ENCODE measurements at regions not wholly inside any gene's neighbourhood (a gene's known extent, or its start where the extent isn't known, plus 50 kb on each side); places are given as distances from the start of the nearest gene placed in this dataset.
"Not testable (repeated sequence)": the region's sequence is repeated elsewhere in the genome, so short reads cannot be mapped to it uniquely, and the experiment has no call there.

- H2AFZ ChIP-seq (ENCODE audit: low read length); CTCF ChIA-PET (ENCODE audit: low intra/inter-chr PET ratio, low total read pairs); in situ Hi-C loops (cut with HindIII; ENCODE audit: extremely low pct_ligation_motif_present, low pct_unique_long_range_greater_than_20kb); H4K20me1 ChIP-seq (ENCODE audit: insufficient read depth, low read length); BruUV-seq (replicated peaks); H3K9me3 ChIP-seq (ENCODE audit: low read length); H3K79me2 ChIP-seq (ENCODE audit: insufficient read depth, low read length); POLR2A ChIA-PET; H3K9ac ChIP-seq (ENCODE audit: insufficient read depth, low read depth, low read length); intact Hi-C loops (cut with micrococcal nuclease; ENCODE audit: unreplicated experiment); DNase-seq (ENCODE audit: low spot score); H3K4me2 ChIP-seq (ENCODE audit: low read depth, low read length); ATAC-seq; H3K27me3 ChIP-seq (ENCODE audit: control insufficient read depth in 1 of 2, insufficient read depth in 2 of 2, low read length in 2 of 2); FAIRE-seq; H3K4me3 ChIP-seq (replicated peaks in 1 of 3; ENCODE audit: insufficient read depth in 1 of 3, low read depth in 2 of 3, low read length in 3 of 3); H3K36me3 ChIP-seq (replicated peaks in 1 of 2; ENCODE audit: control insufficient read depth in 1 of 2, insufficient read depth in 2 of 2, low read length in 2 of 2); H3K27ac ChIP-seq (ENCODE audit: extremely low read length, insufficient read depth, low read length): not testable (repeated sequence)
- WGBS (ENCODE audit: low lambda C conversion rate), result 64% methylated on average over 4 of the region's 4 CpGs
- H3K4me1 ChIP-seq (ENCODE audit: insufficient read depth, low read length), result peaks cover 22% of the 10 kb centered on the region
Measured at GRCh38 chr2:215889240-215889969, 123.9 kb downstream of the MREG start.

- Histone ChIP-seq H3K27ac (ENCODE audit: extremely low read length, insufficient read depth, low read length) (no peak overlapping the region), H3K9ac (ENCODE audit: insufficient read depth, low read depth, low read length) (no peak overlapping the region), H3K79me2 (ENCODE audit: insufficient read depth, low read length) (no peaks in the 10 kb centered on the region), H2AFZ (ENCODE audit: low read length) (no peak overlapping the region), H3K27me3 (ENCODE audit: control insufficient read depth in 1 of 2, insufficient read depth in 2 of 2, low read length in 2 of 2) (no peaks in the 10 kb centered on the region), H3K4me2 (ENCODE audit: low read depth, low read length) (no peak overlapping the region), H3K9me3 (ENCODE audit: low read length) (no peaks in the 10 kb centered on the region), H3K36me3 (replicated peaks in 1 of 2; ENCODE audit: control insufficient read depth in 1 of 2, insufficient read depth in 2 of 2, low read length in 2 of 2) (no peaks in the 10 kb centered on the region), H3K4me1 (ENCODE audit: insufficient read depth, low read length) (peaks cover 21% of the 10 kb centered on the region), H4K20me1 (ENCODE audit: insufficient read depth, low read length) (no peaks in the 10 kb centered on the region), H3K4me3 (replicated peaks in 1 of 3; ENCODE audit: insufficient read depth in 1 of 3, low read depth in 2 of 3, low read length in 3 of 3) (no peak overlapping the region)
- ChIA-PET CTCF (ENCODE audit: low intra/inter-chr PET ratio, low total read pairs) (no interaction called here), POLR2A (no interaction called here)
- DNase-seq (ENCODE audit: low spot score), result no peak
- intact Hi-C loops (cut with micrococcal nuclease; ENCODE audit: unreplicated experiment), result no loop called here
- in situ Hi-C loops (cut with HindIII; ENCODE audit: extremely low pct_ligation_motif_present, low pct_unique_long_range_greater_than_20kb), result no loop called here
- WGBS (ENCODE audit: low lambda C conversion rate), result 41% methylated on average over 2 of the region's 2 CpGs
- FAIRE-seq, result no peak
- no peak for TF ChIP-seq ZNF552 (CRISPR knock-in tag; IDR thresholded peaks at IDR 0.05; ENCODE audit: borderline replicate concordance)
- no peak for TF ChIP-seq ZFP41 (CRISPR knock-in tag; IDR thresholded peaks at IDR 0.05; ENCODE audit: borderline replicate concordance)
- no peak for TF ChIP-seq KDM5A (IDR thresholded peaks at IDR 0.05; ENCODE audit: borderline replicate concordance, low read length)
- no peak for TF ChIP-seq ZNF331 (CRISPR knock-in tag; IDR thresholded peaks at IDR 0.05)
- no peak for TF ChIP-seq AFF4 (CRISPR knock-in tag; IDR thresholded peaks at IDR 0.05)
- no peak for TF ChIP-seq CREM (IDR thresholded peaks at IDR 0.05)
- no peak for TF ChIP-seq CREM (CRISPR knock-in tag; IDR thresholded peaks at IDR 0.05)
- TF ChIP-seq MED1 (CRISPR knock-in tag; IDR thresholded peaks at IDR 0.05), result no peak
- TF ChIP-seq MEIS1 (CRISPR knock-in tag; IDR thresholded peaks at IDR 0.05; ENCODE audit: borderline replicate concordance), result no peak
- no peak for TF ChIP-seq TFDP1 (CRISPR knock-in tag; IDR thresholded peaks at IDR 0.05; ENCODE audit: borderline replicate concordance)
- no peak for TF ChIP-seq SCMH1 (CRISPR knock-in tag; IDR thresholded peaks at IDR 0.05; ENCODE audit: borderline replicate concordance)
- no peak for TF ChIP-seq AGO1 (IDR thresholded peaks at IDR 0.05; ENCODE audit: low read depth, low read length, poor library complexity, severe bottlenecking)
- no peak for TF ChIP-seq ZNF792 (CRISPR knock-in tag; IDR thresholded peaks at IDR 0.05)
- no peak for ATAC-seq
- no TSS peak for BruUV-seq (replicated peaks)
Measured at GRCh38 chr2:215888680-215889079, 124.7 kb downstream of the MREG start.

All from HepG2 (cell line).